ENCODE measurements at regions not wholly inside any gene's neighbourhood (a gene's known extent, or its start where the extent isn't known, plus 50 kb on each side); places are given as distances from the start of the nearest gene placed in this dataset.

DNA sequence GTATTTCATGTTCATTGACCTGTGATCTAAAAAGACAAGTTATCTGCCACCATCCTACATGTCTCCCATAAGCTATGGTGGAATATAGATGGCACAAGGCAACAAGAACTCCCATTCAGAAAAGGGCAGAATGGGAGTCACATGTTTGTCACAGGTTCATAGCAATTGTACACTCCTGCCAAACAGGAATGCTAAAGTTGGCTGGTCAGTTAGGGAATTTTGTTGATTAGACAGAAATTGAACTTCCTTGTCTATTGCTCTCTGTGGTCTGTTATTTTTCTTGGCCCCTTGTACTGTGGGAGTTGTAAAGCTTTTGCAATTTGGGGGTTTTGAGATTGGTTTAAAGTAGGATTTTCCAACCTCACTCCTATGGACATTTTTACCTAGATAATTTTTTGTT, 101.7 kb upstream of the SOD3 start:
- Histone ChIP-seq H4K20me1 (replicated peaks; ENCODE audit: control insufficient read depth, extremely low read depth, insufficient read depth, low read length) (no peaks in the 10 kb centered on the region), H3K9me3 (replicated peaks; ENCODE audit: control insufficient read depth, insufficient read depth, low read length) (no peaks in the 10 kb centered on the region), H3K79me2 (ENCODE audit: control insufficient read depth, insufficient read depth, low read length) (no peaks in the 10 kb centered on the region), H3K4me3 (replicated peaks in 1 of 3; ENCODE audit: insufficient read depth in 1 of 3, low read depth in 1 of 3, low read length in 3 of 3) (no peak overlapping the region), H3K27ac (ENCODE audit: insufficient read depth, low read depth, low read length) (no peak overlapping the region), H3K27me3 (ENCODE audit: control insufficient read depth in 2 of 2, insufficient read depth in 2 of 2, low read length in 2 of 2) (peaks cover 2 to 3% of the 10 kb centered on the region in 2 experiments), H3K9me1 (replicated peaks; ENCODE audit: control insufficient read depth, extremely low read depth, insufficient read depth, low read length) (no peaks in the 10 kb centered on the region), H3K4me2 (ENCODE audit: insufficient read depth, low read length) (no peak overlapping the region), H3K4me1 (ENCODE audit: control insufficient read depth, extremely low read depth, insufficient read depth, low read length) (no peaks in the 10 kb centered on the region), H3K36me3 (ENCODE audit: control insufficient read depth in 2 of 2, extremely low read depth in 1 of 2, insufficient read depth in 2 of 2, low read length in 2 of 2) (no peaks in the 10 kb centered on the region), H2AFZ (ENCODE audit: low read depth, low read length) (no peak overlapping the region), H3K9ac (replicated peaks; ENCODE audit: extremely low read depth, insufficient read depth, low read length) (no peak overlapping the region)
- TF ChIP-seq MYC (IDR thresholded peaks at IDR 0.05; ENCODE audit: low read depth, low read length): no peak
- no peak for TF ChIP-seq GATA2 (IDR thresholded peaks at IDR 0.05; ENCODE audit: insufficient read depth, insufficient read length, low read depth, low read length)
- TF ChIP-seq POLR2AphosphoS5 (IDR thresholded peaks at IDR 0.05; ENCODE audit: insufficient read depth, low read depth, low read length): no peak
- TF ChIP-seq FOS (IDR thresholded peaks at IDR 0.05; ENCODE audit: borderline replicate concordance, insufficient read depth, low read length): no peak
- TF ChIP-seq JUN (IDR thresholded peaks at IDR 0.05; ENCODE audit: borderline replicate concordance, insufficient read depth, insufficient read length, low read depth): no peak
- TF ChIP-seq, protein P1, sequence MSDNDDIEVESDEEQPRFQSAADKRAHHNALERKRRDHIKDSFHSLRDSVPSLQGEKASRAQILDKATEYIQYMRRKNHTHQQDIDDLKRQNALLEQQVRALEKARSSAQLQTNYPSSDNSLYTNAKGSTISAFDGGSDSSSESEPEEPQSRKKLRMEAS (IDR thresholded peaks at IDR 0.05; ENCODE audit: insufficient read depth, insufficient read length): no peak
- TF ChIP-seq POLR2A (IDR thresholded peaks at IDR 0.05; ENCODE audit: low read depth, low read length): no peak
- TF ChIP-seq, protein P2, sequence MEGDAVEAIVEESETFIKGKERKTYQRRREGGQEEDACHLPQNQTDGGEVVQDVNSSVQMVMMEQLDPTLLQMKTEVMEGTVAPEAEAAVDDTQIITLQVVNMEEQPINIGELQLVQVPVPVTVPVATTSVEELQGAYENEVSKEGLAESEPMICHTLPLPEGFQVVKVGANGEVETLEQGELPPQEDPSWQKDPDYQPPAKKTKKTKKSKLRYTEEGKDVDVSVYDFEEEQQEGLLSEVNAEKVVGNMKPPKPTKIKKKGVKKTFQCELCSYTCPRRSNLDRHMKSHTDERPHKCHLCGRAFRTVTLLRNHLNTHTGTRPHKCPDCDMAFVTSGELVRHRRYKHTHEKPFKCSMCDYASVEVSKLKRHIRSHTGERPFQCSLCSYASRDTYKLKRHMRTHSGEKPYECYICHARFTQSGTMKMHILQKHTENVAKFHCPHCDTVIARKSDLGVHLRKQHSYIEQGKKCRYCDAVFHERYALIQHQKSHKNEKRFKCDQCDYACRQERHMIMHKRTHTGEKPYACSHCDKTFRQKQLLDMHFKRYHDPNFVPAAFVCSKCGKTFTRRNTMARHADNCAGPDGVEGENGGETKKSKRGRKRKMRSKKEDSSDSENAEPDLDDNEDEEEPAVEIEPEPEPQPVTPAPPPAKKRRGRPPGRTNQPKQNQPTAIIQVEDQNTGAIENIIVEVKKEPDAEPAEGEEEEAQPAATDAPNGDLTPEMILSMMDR (IDR thresholded peaks at IDR 0.05; ENCODE audit: extremely low read depth in 1 of 2, insufficient read depth in 1 of 2, low read depth in 1 of 2, low read length in 2 of 2): no peak
- TF ChIP-seq EZH2 (IDR thresholded peaks at IDR 0.05; ENCODE audit: borderline replicate concordance, low read depth, low read length, severe bottlenecking): no peak
- CTCF ChIA-PET: no interaction called here
- intact Hi-C loops (cut with micrococcal nuclease): no loop called here
- POLR2A ChIA-PET: no interaction called here
- BruUV-seq (replicated peaks): no TSS peak
- DNase-seq (ENCODE audit: low read depth, low spot score): no peak
- FAIRE-seq: no peak
- dilution Hi-C loops (cut with MboI; ENCODE audit: extremely low pct_ligation_motif_present, low sequenced_read_pairs): no loop called here

All from endothelial cell of umbilical vein (primary cell).